Astrocyte (in vitro differentiated cells and primary cell): ENCODE measurements at regions not wholly inside any gene's neighbourhood (a gene's known extent, or its start where the extent isn't known, plus 50 kb on each side); places are given as distances from the start of the nearest gene placed in this dataset.

Experiments
- CTCF ChIP-seq: IDR thresholded peaks from 2 replicates; pipeline ENCODE4 v1.5.1; 2011; ENCODE audit warnings: low read depth, mild to moderate bottlenecking, inconsistent platforms, low read length, moderate library complexity; ENCODE audit not compliant: insufficient read depth
- EZH2 ChIP-seq: IDR thresholded peaks from 2 replicates; pipeline ENCODE4 v1.6.1; 2012; ENCODE audit warnings: mild to moderate bottlenecking, low read length, inconsistent platforms; ENCODE audit not compliant: insufficient read depth

- TF ChIP-seq CTCF (no peak), EZH2 (no peak)
These were observed 89.0 kb upstream of the SEC11C start for GRCh38 chr18:59050661-59051057.
